Activated CD4-positive, alpha-beta T cell treated with anti-CD3 and anti-CD28 coated beads, Interleukin-2, amount 50 U/mL, for 16 hours (primary cell): ENCODE measurements at regions not wholly inside any gene's neighbourhood (a gene's known extent, or its start where the extent isn't known, plus 50 kb on each side); places are given as distances from the start of the nearest gene placed in this dataset.

Experiments used
- DNase-seq: peaks from one replicate; pipeline ENCODE4 v3.0.0-alpha.2; 2020

- DNase-seq, result no peak
Observed at GRCh38 chr17:72394531-72394930, 273.7 kb downstream of the SOX9 start.

DNA sequence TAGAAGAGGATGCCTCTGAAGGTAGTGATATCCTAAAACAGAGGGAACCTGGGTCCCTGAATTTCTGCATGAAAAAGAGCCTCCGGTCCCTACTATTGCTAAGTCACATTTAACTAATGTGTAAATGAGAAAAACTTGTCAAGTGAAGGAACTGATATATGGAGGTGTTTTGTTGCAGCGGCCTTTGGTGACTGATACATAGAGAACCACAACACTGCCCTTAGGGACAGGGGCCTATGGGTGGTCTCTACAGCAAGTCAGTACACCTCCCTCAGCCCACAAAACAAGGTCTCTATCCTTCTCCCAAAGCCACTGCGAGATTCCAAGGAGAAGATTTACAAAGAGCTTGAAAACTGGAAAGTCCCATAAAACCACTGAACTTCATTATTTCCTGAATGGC, 275.3 kb downstream of the SOX9 start:
- DNase-seq, result no peak

- DNase-seq, result no peak
Observed at GRCh38 chr17:72397223-72397667, 276.4 kb downstream of the SOX9 start.

GRCh38 chr17:72397687-72398086, 276.9 kb downstream of the SOX9 start:
- no peak for DNase-seq

DNA sequence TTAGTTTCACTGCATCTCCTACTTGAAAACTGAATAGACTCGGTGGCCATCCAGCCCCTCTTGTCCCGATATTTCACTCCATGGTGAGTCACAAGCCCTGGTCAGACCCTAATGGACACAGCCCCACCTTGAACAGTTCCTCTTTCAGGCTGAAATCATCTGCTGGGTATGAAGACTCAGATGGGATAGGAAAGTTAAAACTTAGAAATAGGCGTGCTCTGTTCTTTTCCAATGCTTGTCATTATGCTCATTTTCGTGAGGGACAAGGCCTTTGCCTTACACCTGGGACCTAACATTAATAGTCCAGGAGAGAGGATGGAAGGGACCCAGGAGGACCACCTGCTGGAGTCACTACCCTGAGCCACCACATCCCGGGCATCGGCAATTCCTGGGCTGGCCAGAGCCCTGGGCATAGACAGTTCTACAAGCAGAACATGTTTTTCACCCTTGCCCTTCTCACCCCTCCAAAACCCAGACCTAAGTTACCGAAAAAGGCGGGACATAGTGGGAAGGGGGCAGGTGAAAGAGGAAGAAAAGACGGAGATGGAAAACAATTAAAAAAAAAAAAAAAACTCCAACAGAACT, 278.3 kb downstream of the SOX9 start:
- no peak for DNase-seq

GRCh38 chr17:72399608-72400487, 279.0 kb downstream of the SOX9 start:
- DNase-seq, result no peak

- DNase-seq, result no peak
Observed at GRCh38 chr17:72400488-72400827, 279.6 kb downstream of the SOX9 start.

- DNase-seq, result no peak
Observed at GRCh38 chr17:72400863-72401262, 280.0 kb downstream of the SOX9 start.

DNA sequence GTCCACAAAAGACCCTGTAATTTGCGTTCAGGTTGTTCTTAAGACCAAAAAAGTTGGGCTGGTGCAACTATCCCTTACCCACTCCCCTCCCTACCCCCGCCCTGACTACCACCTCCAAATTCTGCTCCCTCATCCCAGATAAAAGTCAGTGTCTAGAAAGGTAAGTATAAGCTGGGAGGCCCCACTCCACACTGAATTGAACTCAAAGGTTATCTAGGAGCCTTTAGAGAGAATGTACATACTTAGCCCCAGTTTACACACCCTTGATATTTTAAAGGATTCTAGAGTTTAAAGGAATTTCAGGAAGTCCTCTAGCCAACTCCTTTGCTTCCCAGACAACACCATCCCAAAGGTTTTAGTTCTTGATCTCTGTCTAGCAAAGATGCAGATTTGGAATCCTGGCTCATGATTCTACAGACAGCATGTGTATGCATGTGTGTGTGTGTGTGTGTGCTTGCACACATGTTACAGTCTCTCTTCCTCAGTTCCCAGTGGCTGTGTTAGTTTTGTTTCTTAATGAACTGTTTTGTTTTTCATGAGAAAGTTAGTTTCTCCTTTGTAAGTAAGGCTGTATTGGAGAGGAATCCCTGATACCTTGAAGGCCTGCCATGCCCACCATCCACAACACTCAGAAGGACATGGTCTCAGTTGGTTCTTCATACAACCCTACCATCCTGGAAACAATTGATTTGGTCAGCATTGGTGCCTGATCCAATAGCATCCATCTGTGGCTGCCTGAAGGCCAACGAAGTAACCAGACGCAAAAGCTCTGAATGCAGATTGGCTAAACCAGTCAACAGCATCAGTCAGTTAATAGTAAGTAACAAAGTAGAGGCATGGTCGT, 281.3 kb downstream of the SOX9 start:
- DNase-seq, result no peak

GRCh38 chr17:72402727-72403210, 281.9 kb downstream of the SOX9 start:
- no peak for DNase-seq

GRCh38 chr17:72403713-72404209, 282.9 kb downstream of the SOX9 start:
- no peak for DNase-seq

GRCh38 chr17:72404872-72405271, 284.1 kb downstream of the SOX9 start:
- no peak for DNase-seq

DNA sequence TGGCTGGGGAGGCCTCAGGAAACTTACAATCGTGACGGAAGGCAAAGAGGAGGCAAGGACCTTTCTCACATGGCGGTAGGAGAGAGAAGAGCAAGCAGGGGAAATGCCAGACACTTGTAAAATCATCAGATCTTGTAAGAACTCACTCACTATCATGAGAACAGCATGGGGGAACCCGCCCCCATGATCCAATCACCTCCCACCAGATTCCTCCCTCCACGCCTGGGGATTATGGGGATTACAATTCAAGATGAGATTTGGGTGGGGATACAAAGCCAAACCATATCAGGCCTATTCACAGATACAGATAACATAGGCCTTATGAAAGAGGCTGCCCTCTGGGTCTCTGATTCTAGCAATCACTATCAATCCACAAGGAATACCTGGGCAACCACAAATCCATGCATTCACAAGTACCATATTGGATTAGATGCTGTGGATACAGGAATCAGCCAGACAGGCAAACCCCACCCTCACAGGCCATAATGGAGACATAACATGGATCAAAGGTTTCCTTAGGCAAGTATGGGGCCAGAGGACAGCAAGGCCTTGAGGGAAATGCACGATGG, 284.9 kb downstream of the SOX9 start:
- DNase-seq, result no peak

DNA sequence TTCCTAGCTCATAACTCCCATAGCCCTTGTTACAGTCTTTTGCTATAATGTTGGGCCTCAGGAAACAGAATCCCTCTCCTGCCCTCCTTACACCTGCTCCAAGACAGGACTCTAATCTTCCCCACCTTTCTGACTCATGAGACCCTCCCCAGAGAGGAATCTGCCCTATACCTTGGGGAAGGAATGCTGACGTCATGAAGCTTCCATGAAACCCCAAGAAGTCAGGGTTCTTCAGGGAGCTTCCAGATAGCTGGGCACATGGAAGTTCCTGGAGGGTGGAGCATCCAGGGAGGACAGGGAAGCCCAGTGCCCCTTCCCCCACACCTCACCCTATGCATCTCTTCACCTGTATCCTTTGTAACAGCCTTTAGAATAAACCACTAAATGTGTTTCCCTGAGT, 285.7 kb downstream of the SOX9 start:
- no peak for DNase-seq

- no peak for DNase-seq
Observed at GRCh38 chr17:72407336-72407909, 286.6 kb downstream of the SOX9 start.

DNA sequence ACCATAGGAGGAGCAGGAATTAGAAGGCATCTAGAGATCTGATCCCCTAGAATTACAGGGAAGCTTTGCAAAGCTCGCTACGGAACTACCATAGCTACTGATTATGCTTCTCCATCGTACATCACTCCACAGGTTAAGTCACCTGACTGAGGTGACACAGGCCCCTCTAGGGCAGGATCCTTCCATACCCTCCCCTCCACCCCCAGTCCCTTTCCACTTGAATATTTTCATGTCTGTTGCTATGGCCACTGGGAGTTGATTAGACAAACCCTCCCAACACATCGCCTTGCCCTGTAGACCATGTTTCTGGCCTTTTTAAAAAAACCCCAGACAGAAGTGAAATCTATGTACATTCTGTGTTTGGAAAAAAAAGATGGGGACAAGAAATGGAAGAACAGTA, 287.1 kb downstream of the SOX9 start:
- no peak for DNase-seq

GRCh38 chr17:72408641-72409040, 287.8 kb downstream of the SOX9 start:
- no peak for DNase-seq

- DNase-seq, result no peak
Observed at GRCh38 chr17:72409405-72410002, 288.7 kb downstream of the SOX9 start.

DNA sequence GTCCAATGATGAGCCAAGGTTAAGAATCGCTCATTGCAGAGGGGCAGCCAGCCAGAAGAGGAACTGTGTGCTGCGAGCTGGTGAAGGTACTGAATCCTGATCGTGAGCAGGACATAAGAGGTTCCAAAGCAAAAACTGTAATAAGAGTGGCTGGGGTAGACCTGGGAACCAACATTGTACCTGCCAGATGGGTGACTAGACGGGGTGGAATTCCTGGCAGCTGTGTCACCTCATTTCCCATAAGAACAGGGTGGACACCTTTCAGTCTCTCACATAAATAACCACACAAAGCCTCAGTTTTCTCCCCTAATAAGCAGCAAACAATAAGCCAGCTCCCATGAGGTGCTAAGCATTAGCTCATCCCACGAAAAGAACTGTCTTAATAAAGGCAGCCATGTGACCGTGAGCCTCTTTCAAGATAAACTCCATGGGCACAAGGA, 290.3 kb downstream of the SOX9 start:
- DNase-seq, result no peak

DNA sequence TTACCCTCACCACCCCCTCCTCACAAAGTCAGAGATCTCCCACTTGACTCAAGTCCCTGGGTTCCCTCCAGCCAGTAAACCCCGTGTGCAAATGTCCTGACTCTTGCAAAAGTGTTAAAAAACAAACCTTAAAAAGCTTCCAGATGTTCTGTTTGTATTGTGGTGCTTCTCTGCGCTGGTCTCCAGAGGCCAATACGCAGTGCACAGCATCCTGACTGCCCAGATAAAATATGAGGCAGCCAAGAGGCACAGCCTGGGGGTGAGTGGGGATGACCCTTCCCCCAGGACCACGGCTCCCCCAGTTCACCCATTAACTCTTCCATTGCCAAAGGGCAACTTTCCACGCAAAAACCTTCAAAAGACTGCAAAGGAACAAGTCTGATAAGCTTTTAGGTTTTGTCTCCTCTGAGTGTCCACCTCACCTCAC, 291.8 kb downstream of the SOX9 start:
- DNase-seq, result no peak

GRCh38 chr17:72413077-72414031, 292.5 kb downstream of the SOX9 start:
- DNase-seq, result no peak
